CD8-positive, alpha-beta memory T cell (primary cell): ENCODE measurements at regions not wholly inside any gene's neighbourhood (a gene's known extent, or its start where the extent isn't known, plus 50 kb on each side); places are given as distances from the start of the nearest gene placed in this dataset.

Experiments
- CTCF ChIA-PET: fragments of 350-600 bp; sonication (Branson Sonifier 250); formaldehyde crosslinking; loops from one replicate; lab custom pipeline; 2021; ENCODE audit warnings: antibody characterized with exemption; lab: Charles Lee
- POLR2A ChIA-PET: fragments of 350-600 bp; sonication (Branson Sonifier 250); formaldehyde crosslinking; loops from one replicate; lab custom pipeline; 2021; ENCODE audit warnings: antibody characterized with exemption; lab: Charles Lee
- DNase-seq, 5 donors: peaks; one replicate each; pipeline versions ENCODE4 v3.0.0 to v3.0.0-alpha.2; 2020 to 2022; ENCODE audit warnings: mixed read lengths in 1 of 5
- H3K27ac ChIP-seq: one replicate; pipeline ENCODE4 v1.7.0; 2013; ENCODE audit warnings: low read depth, mild to moderate bottlenecking, low read length, moderate library complexity
- H3K27me3 ChIP-seq: 2 replicates; pipeline ENCODE4 v1.7.0; 2013; ENCODE audit warnings: low read length, mild to moderate bottlenecking; ENCODE audit not compliant: insufficient read depth, poor library complexity, severe bottlenecking
- H3K36me3 ChIP-seq: 2 replicates; pipeline ENCODE4 v1.7.0; 2013; ENCODE audit warnings: mild to moderate bottlenecking, low read length, moderate library complexity; ENCODE audit not compliant: insufficient read depth
- H3K4me1 ChIP-seq: 2 replicates; pipeline ENCODE4 v1.7.0; 2013; ENCODE audit warnings: mild to moderate bottlenecking, low read length, moderate library complexity; ENCODE audit not compliant: insufficient read depth
- H3K4me3 ChIP-seq: 2 replicates; pipeline ENCODE4 v1.7.0; 2013; ENCODE audit warnings: mild to moderate bottlenecking, low read length
- H3K9me3 ChIP-seq: 2 replicates; pipeline ENCODE4 v1.7.0; 2013; ENCODE audit warnings: mild to moderate bottlenecking, low read length
- H3K27ac Mint-ChIP-seq, 8 donors: one replicate each; pipeline ENCODE4 v1.8.0; 2020 to 2021; ENCODE audit warnings: mixed read lengths in 8 of 8, mild to moderate bottlenecking in 6 of 8, inconsistent platforms in 3 of 8, moderate library complexity in 3 of 8
- H3K27me3 Mint-ChIP-seq, 2 donors: one replicate each; pipeline ENCODE4 v1.8.0; 2020 to 2021; ENCODE audit warnings: mixed read lengths in 2 of 2, mild to moderate bottlenecking in 1 of 2, moderate library complexity in 1 of 2
- H3K36me3 Mint-ChIP-seq, 3 donors: one replicate each; pipeline ENCODE4 v1.8.0; 2020 to 2021; ENCODE audit warnings: mixed read lengths in 3 of 3, inconsistent platforms in 1 of 3, mild to moderate bottlenecking in 1 of 3
- H3K4me1 Mint-ChIP-seq, 3 donors: one replicate each; pipeline ENCODE4 v1.8.0; 2020 to 2021; ENCODE audit warnings: mixed read lengths in 3 of 3, inconsistent platforms in 1 of 3, mild to moderate bottlenecking in 1 of 3
- H3K4me3 Mint-ChIP-seq, 7 donors: one replicate each; pipeline ENCODE4 v1.8.0; 2020 to 2021; ENCODE audit warnings: mixed read lengths in 7 of 7, mild to moderate bottlenecking in 6 of 7, moderate library complexity in 4 of 7, inconsistent platforms in 2 of 7
- H3K9me3 Mint-ChIP-seq, 5 donors: one replicate each; pipeline ENCODE4 v1.8.0; 2020 to 2022; ENCODE audit warnings: mixed read lengths in 5 of 5, mild to moderate bottlenecking in 3 of 5, moderate library complexity in 2 of 5, inconsistent platforms in 1 of 5

GRCh38 chr5:171509467-171509866 lies 90.0 kb downstream of the FGF18 start:
- Mint-ChIP-seq H3K27ac (no peak overlapping the region), H3K9me3 (no peaks in the 10 kb centered on the region), H3K36me3 (no peaks in the 10 kb centered on the region), H3K4me3 (no peak overlapping the region), H3K27me3 (peaks cover 11 to 16% of the 10 kb centered on the region in 2 donors), H3K4me1 (no peaks in the 10 kb centered on the region)
- ChIA-PET POLR2A (no interaction called here), CTCF (interaction anchor here (0.9 kb wide), 1 partner anchor 11 kb away, joined by 3 read pairs; no protein-coding TSS in a partner anchor)
- no peak for DNase-seq
- Histone ChIP-seq H3K27me3 (no peaks in the 10 kb centered on the region), H3K4me3 (no peak overlapping the region), H3K4me1 (no peaks in the 10 kb centered on the region), H3K27ac (no peak overlapping the region), H3K9me3 (no peaks in the 10 kb centered on the region), H3K36me3 (no peaks in the 10 kb centered on the region)

- no peak overlapping the region for H3K27ac ChIP-seq
- ChIA-PET CTCF (no interaction called here), POLR2A (no interaction called here)
- H3K4me1 ChIP-seq, result no peaks in the 10 kb centered on the region
- Mint-ChIP-seq H3K36me3 (no peaks in the 10 kb centered on the region), H3K4me1 (no peaks in the 10 kb centered on the region), H3K27ac (no peak overlapping the region), H3K9me3 (no peaks in the 10 kb centered on the region), H3K27me3 (peaks cover 17 to 21% of the 10 kb centered on the region in 2 donors), H3K4me3 (no peak overlapping the region)
- H3K4me3 ChIP-seq, result no peak overlapping the region
- no peaks in the 10 kb centered on the region for H3K36me3 ChIP-seq
- no peaks in the 10 kb centered on the region for H3K9me3 ChIP-seq
- no peak for DNase-seq
- H3K27me3 ChIP-seq, result no peaks in the 10 kb centered on the region
Measured at GRCh38 chr5:171512397-171512796, 93.0 kb downstream of the FGF18 start.

- Mint-ChIP-seq H3K4me3 (no peak overlapping the region), H3K27ac (no peak overlapping the region), H3K27me3 (peaks cover 21 to 31% of the 10 kb centered on the region in 2 donors), H3K4me1 (no peaks in the 10 kb centered on the region), H3K9me3 (no peaks in the 10 kb centered on the region), H3K36me3 (no peaks in the 10 kb centered on the region)
- Histone ChIP-seq H3K36me3 (no peaks in the 10 kb centered on the region), H3K27me3 (no peaks in the 10 kb centered on the region), H3K9me3 (no peaks in the 10 kb centered on the region), H3K27ac (no peak overlapping the region), H3K4me3 (no peak overlapping the region), H3K4me1 (no peaks in the 10 kb centered on the region)
- no peak for DNase-seq
- CTCF ChIA-PET, result no interaction called here
- POLR2A ChIA-PET, result no interaction called here
Measured at GRCh38 chr5:171513591-171513990, 94.1 kb downstream of the FGF18 start.

GRCh38 chr5:171518916-171519315 lies 99.5 kb downstream of the FGF18 start:
- H3K9me3 Mint-ChIP-seq, result no peaks in the 10 kb centered on the region

GRCh38 chr5:171520300-171521174 lies 101.1 kb downstream of the FGF18 start:
- Histone ChIP-seq H3K27ac (no peak overlapping the region), H3K4me3 (no peak overlapping the region), H3K27me3 (no peaks in the 10 kb centered on the region), H3K36me3 (no peaks in the 10 kb centered on the region), H3K4me1 (no peaks in the 10 kb centered on the region), H3K9me3 (no peaks in the 10 kb centered on the region)
- CTCF ChIA-PET, result no interaction called here
- Mint-ChIP-seq H3K36me3 (no peaks in the 10 kb centered on the region), H3K4me3 (no peak overlapping the region), H3K9me3 (no peaks in the 10 kb centered on the region), H3K4me1 (no peaks in the 10 kb centered on the region), H3K27me3 (peaks cover 15 to 30% of the 10 kb centered on the region in 2 donors), H3K27ac (no peak overlapping the region)
- POLR2A ChIA-PET, result no interaction called here
- no peak for DNase-seq

More at GRCh38 chr5:171518916-171519315, 99.5 kb downstream of the FGF18 start:
- no peaks in the 10 kb centered on the region for H3K9me3 ChIP-seq
- CTCF ChIA-PET, result no interaction called here
- peaks cover 22 to 23% of the 10 kb centered on the region in 2 donors for H3K27me3 Mint-ChIP-seq
- no peak overlapping the region for H3K4me3 Mint-ChIP-seq
- no peaks in the 10 kb centered on the region for H3K27me3 ChIP-seq
- POLR2A ChIA-PET, result no interaction called here
- H3K27ac Mint-ChIP-seq, result no peak overlapping the region
- H3K36me3 Mint-ChIP-seq, result no peaks in the 10 kb centered on the region
- H3K36me3 ChIP-seq, result no peaks in the 10 kb centered on the region
- no peaks in the 10 kb centered on the region for H3K4me1 ChIP-seq
- H3K4me1 Mint-ChIP-seq, result no peaks in the 10 kb centered on the region
- no peak for DNase-seq
- H3K4me3 ChIP-seq, result no peak overlapping the region
- H3K27ac ChIP-seq, result no peak overlapping the region

- CTCF ChIA-PET, result no interaction called here
- Histone ChIP-seq H3K9me3 (no peaks in the 10 kb centered on the region), H3K36me3 (no peaks in the 10 kb centered on the region), H3K27me3 (no peaks in the 10 kb centered on the region), H3K4me1 (no peaks in the 10 kb centered on the region), H3K27ac (no peak overlapping the region), H3K4me3 (no peak overlapping the region)
- Mint-ChIP-seq H3K27me3 (peaks cover 15 to 27% of the 10 kb centered on the region in 2 donors), H3K4me1 (no peaks in the 10 kb centered on the region), H3K27ac (no peak overlapping the region), H3K36me3 (no peaks in the 10 kb centered on the region), H3K9me3 (no peaks in the 10 kb centered on the region), H3K4me3 (no peak overlapping the region)
- no peak for DNase-seq
- POLR2A ChIA-PET, result no interaction called here
Measured at GRCh38 chr5:171521219-171521633, 101.8 kb downstream of the FGF18 start.

- CTCF ChIA-PET, result no interaction called here
- no peak overlapping the region for H3K27ac Mint-ChIP-seq
- H3K9me3 Mint-ChIP-seq, result no peaks in the 10 kb centered on the region
Measured at GRCh38 chr5:171521679-171522078, 102.2 kb downstream of the FGF18 start.

GRCh38 chr5:171523781-171524180 lies 104.3 kb downstream of the FGF18 start:
- Histone ChIP-seq H3K27me3 (no peaks in the 10 kb centered on the region), H3K4me3 (no peak overlapping the region), H3K27ac (no peak overlapping the region), H3K4me1 (no peaks in the 10 kb centered on the region), H3K36me3 (no peaks in the 10 kb centered on the region), H3K9me3 (no peaks in the 10 kb centered on the region)
- Mint-ChIP-seq H3K27me3 (peaks cover 12 to 23% of the 10 kb centered on the region in 2 donors), H3K4me3 (no peak overlapping the region), H3K4me1 (no peaks in the 10 kb centered on the region), H3K36me3 (no peaks in the 10 kb centered on the region), H3K27ac (no peak overlapping the region), H3K9me3 (no peaks in the 10 kb centered on the region)
- POLR2A ChIA-PET, result no interaction called here
- no peak for DNase-seq
- CTCF ChIA-PET, result no interaction called here

More at GRCh38 chr5:171521679-171522078, 102.2 kb downstream of the FGF18 start:
- H3K27me3 ChIP-seq, result no peaks in the 10 kb centered on the region
- H3K36me3 ChIP-seq, result no peaks in the 10 kb centered on the region
- Mint-ChIP-seq H3K4me1 (no peaks in the 10 kb centered on the region), H3K4me3 (no peak overlapping the region), H3K36me3 (no peaks in the 10 kb centered on the region), H3K27me3 (peaks cover 15 to 26% of the 10 kb centered on the region in 2 donors)
- POLR2A ChIA-PET, result no interaction called here
- no peak overlapping the region for H3K27ac ChIP-seq
- no peaks in the 10 kb centered on the region for H3K4me1 ChIP-seq
- no peaks in the 10 kb centered on the region for H3K9me3 ChIP-seq
- H3K4me3 ChIP-seq, result no peak overlapping the region
- no peak for DNase-seq
